Skin epidermis (tissue), 12 donors: ENCODE measurements at regions not wholly inside any gene's neighbourhood (a gene's known extent, or its start where the extent isn't known, plus 50 kb on each side); places are given as distances from the start of the nearest gene placed in this dataset.

Source experiments
- H3K27ac ChIP-seq, 21 experiments: fragments of 200-600 bp; sonication (generic) in 11 of 21; one replicate each; pipeline ENCODE4 v1.5.0; 2020; ENCODE audit warnings: mild to moderate bottlenecking in 3 of 21, inconsistent platforms in 2 of 21, moderate library complexity in 2 of 21
- H3K4me3 ChIP-seq, 7 experiments: fragments of 200-600 bp; sonication (generic) in 2 of 7; one replicate each; pipeline ENCODE4 v1.5.0; 2020; ENCODE audit warnings: inconsistent platforms in 2 of 7, mild to moderate bottlenecking in 2 of 7, moderate library complexity in 1 of 7

- Histone ChIP-seq H3K4me3 (no peak overlapping the region), H3K27ac (peak overlapping the region in 1 of 21 experiments; percentile 42)
Measured at GRCh38 chr2:128425731-128426620, 107.3 kb upstream of the HS6ST1 start.

DNA sequence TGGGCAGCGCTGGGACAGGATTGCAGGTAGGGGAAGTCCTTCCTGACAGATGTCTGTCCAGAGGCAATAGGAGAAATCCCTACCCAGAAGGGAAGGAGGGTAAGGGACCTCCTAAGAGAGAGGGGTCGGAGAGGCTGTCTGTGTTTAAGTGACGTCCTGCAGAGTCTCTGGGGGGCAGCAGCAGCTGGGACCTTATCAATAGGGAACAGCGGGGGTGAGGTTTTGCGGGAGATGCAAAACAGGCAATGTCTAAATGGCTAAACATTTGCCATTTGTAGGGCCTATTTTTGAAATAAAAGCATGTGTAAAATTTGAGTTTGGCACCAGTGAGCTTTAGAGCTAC, 108.7 kb upstream of the HS6ST1 start:
- no peak overlapping the region for H3K4me3 ChIP-seq
- no peak overlapping the region for H3K27ac ChIP-seq

GRCh38 chr2:128428415-128428814, 109.7 kb upstream of the HS6ST1 start:
- Histone ChIP-seq H3K4me3 (no peak overlapping the region), H3K27ac (no peak overlapping the region)

DNA sequence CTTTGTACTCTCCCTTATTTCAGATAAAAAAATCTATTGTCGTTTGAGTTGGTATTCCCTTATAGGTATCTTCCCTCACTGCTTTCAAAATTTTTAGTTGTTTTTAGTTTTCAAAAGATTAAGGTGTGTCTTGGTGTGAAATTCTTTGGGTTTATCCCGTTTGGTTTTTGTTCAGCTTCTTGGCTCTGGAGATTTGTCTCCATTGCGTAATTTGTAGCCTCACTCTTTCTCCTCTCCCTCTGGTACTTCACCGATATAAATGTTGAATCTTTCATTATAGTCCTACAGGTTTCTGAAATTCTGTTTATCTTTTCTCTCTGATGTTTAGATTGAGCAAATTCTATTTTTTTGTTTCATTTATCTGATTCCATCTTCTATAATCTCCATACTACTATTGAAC, 113.8 kb upstream of the HS6ST1 start:
- H3K27ac ChIP-seq: no peak overlapping the region
- no peak overlapping the region for H3K4me3 ChIP-seq

DNA sequence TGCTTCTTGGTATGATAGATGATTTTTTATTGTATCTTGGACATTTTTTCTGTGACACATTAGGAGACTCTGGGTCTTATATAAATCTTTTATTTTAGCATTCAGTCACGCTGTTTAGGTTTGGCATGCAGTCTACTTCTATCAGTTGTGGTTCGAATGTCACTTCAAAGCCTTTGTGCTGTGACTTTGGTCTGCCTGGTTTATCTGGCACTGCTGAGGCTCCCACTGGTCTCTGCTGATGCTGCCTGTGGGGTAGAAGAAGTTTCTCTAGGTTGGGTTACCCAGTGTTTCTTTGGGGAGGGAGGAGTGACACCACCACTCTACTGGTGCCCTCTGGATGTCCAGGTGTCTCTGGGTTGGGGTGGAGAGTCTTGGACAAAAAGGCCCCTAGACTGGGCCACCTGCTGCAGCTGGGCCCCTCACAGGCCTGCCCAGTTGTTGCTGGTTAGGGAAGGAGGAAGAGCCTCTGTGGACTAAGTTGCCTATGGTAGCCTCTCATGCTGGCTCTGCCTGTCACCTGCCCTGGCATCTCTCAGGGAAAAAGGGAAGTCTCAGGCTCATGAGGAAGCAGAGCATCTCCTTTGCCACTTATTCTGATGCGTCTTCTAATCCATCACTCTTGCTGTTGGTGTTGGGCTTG, 115.4 kb upstream of the HS6ST1 start:
- Histone ChIP-seq H3K27ac (no peak overlapping the region), H3K4me3 (no peak overlapping the region)

DNA sequence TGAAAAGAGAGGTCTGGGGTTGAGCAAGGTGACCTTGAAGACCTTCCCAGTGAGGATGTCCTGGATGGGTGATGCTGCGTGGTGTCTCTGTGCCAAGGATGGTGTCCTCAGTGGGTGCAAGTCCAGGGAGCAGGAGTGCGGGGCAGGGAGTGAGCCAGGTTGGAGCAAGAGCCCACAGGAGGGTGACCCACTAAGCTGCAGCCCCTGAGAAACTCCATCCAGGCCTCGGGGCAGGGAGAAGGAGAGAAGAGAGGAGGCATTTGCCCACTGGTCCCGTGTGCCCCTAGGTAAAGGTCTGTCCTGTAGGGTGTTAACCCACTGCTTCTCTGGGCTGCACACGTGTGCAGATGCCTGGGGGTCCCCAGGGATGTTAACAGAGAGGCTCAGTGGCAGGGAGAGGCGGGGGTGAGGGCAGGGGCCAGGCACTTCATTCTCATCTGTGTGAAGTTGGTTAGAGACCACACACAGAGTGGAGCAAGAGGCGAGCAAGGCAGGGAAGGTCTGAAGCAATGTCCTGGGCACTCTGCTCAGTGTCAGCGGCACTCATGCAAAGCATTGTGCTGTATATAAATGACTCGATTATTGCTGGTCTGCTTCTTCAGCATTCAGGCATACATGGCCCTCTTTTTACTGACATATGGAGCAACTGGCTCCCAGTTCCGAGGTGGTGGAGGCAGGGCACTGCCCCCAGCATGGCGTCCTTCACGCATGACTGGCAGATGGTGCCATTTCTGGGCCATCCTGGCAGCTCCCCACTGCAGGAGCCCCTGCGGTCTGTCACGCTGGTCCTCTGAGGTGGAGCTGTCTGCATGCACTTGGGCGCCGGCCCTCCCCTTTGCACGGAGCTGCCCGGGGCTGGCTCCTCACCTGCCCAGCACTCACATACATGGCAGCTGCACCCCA, 117.2 kb upstream of the HS6ST1 start:
- H3K4me3 ChIP-seq: no peak overlapping the region

DNA sequence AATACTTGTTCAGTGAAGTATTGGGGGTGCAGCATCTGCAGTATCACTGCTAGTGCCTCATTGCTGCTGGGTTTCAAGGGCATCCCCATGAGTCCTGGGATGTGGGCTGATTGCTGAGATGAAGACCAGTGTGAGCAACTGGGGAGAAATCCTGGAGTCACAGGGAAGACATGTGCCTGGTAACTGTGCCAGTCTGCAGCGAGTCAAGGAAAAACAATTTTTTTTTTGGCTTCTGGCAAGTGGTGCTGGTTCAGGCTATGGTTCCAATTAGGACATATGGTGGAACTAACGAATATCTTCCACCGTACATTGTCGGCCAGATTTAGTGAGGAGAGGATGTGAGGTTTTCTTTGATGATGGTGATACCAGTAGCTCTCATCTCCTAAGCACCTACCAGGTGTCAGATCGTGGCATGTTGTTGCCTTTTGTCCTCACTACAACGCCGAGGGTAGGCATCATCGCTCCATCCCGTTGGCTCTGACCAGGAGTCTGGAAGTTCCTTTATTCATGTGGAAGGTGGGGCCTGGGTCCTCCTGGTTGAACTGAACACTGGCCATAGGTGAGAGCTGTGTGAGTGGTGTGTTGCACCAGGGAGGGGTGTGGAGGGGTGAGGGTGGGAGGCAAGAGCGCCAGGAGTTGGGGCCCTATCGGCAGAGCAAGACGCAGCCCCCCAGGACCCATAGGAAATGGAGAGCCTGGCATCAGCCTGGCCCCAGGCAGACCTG, 118.0 kb upstream of the HS6ST1 start:
- peak overlapping the region in 3 of 21 experiments; percentile 18 to 38 (median 35) for H3K27ac ChIP-seq

More for the DNA sequence above, 117.2 kb upstream of the HS6ST1 start:
- H3K27ac ChIP-seq: peak overlapping the region in 1 of 21 experiments; percentile 8

DNA sequence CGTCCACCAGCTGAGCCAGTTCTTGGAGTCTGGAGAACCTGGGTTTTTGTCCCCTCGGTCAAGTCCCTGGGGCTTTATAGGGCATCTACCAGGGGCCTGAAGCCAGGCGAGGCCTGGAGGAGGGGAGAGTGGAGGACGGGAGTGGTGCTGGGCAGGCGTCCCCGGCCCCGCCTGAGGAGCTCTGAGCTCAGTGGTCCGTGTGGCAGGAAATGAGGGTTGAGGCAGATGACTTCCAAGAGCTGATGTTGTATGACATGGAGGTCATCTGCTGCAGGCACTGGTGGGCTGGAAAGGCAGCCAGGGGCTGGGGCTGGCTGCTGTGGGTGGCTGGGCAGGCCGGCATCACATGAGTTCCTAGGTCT, 118.5 kb upstream of the HS6ST1 start:
- Histone ChIP-seq H3K4me3 (no peak overlapping the region), H3K27ac (peak overlapping the region in 3 of 21 experiments; percentile 18 to 38 (median 35))

More for the DNA sequence above, 118.0 kb upstream of the HS6ST1 start:
- no peak overlapping the region for H3K4me3 ChIP-seq

- Histone ChIP-seq H3K4me3 (no peak overlapping the region), H3K27ac (peak overlapping the region in 6 of 21 experiments; percentile 23 to 67 (median 48))
Measured at GRCh38 chr2:128438091-128438490, 119.4 kb upstream of the HS6ST1 start.

DNA sequence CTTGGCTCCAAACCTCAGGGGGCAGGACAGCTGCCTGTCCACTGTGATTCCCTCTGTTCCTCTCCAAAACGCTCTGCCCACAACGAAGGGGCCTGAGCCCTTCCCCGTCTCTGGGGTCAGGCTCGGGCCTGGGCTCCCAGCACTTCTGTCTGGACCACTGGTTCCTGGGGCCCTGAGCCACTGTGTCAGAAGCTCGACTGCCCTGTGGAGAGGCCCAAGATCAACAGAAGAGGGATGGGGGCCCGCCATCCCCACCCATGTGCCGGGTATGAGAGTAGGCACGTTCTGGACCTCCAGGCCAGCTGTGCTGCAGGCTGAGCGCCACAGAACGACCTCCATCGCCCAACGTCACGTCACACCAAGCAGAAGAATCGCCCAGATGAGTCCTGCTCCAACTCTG, 119.9 kb upstream of the HS6ST1 start:
- Histone ChIP-seq H3K4me3 (no peak overlapping the region), H3K27ac (peak overlapping the region in 12 of 21 experiments; percentile 5 to 67 (median 51))

DNA sequence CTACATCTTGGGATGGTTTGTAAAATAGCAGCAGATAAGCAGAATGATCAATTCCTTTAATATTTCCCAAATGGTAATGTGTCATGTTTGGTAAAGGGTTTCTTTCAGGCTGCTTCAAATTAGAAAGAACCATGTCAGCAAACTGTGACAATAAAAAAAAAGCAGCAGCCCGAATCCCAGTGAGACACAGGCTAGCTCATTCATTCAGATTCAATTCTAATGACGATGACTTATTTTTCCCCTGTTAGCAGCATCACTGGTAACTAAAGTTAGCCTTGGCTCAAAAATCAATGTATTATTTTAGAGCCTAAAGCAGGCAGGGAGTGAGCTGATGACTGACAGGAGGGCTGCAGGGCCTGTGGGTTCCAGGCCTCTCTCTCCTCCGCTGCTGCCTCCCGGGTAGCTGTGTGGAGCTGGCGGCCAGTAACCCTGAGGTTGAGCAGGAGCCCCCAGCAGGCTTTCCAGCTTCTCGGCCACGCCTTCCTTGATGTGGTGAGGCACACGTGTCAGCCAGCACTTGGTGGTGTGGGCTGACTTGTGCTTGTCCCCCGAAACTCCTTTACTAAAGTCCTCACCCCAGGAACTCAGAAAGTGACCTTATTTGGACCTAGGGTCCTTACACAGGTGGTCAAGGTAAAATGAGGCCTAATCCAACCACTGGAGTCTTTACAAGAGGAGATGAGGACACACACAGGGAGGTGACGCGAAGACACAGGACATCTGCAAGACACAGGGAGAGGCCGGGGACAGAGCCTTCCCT, 120.5 kb upstream of the HS6ST1 start:
- Histone ChIP-seq H3K27ac (peak overlapping the region in 8 of 21 experiments; percentile 5 to 67 (median 28)), H3K4me3 (no peak overlapping the region)

GRCh38 chr2:128439791-128440665, 121.4 kb upstream of the HS6ST1 start:
- Histone ChIP-seq H3K27ac (peak overlapping the region in 1 of 21 experiments; percentile 18), H3K4me3 (no peak overlapping the region)

GRCh38 chr2:128440666-128441340, 122.1 kb upstream of the HS6ST1 start:
- Histone ChIP-seq H3K27ac (peak overlapping the region in 3 of 21 experiments; percentile 12 to 78 (median 30)), H3K4me3 (no peak overlapping the region)

DNA sequence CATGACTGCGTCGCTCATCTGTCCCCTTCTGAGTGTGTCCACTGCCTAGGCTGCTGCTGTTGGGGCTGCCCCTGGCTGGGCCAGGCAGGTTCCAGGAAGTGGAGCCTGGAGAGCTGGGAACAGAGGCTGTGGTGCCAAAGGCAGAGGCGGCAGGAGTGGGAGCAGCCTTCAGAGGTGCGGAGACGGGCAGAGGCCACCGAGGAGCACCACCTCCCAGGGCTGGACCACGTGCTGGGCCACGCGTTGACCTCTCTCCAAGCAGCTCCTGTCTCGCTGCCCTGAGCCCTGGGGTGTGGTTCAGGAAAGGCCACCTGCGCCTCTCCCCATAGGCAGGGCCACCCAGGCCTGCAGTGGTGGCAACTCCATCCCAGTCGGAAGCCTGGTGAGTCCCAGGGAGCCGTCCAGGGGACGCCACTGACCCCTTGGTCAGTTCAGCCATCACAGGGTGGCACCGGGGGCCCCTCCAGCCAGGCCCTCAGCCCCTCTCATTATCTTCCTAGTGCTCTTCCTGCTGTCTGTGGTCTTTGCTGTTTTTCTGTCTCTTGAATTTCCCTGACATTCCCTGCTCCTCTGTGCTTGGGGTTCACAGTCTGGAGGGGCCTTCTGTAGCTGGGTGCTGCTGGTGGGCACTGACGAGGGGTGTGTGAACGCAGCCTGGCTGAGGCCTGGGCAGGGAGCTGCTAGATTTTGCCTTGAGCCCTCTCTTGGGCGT, 122.8 kb upstream of the HS6ST1 start:
- no peak overlapping the region for H3K4me3 ChIP-seq
- H3K27ac ChIP-seq: peak overlapping the region in 7 of 21 experiments; percentile 24 to 78 (median 30)

- H3K27ac ChIP-seq: peak overlapping the region in 7 of 21 experiments; percentile 11 to 78 (median 38)
Measured at GRCh38 chr2:128442053-128442751, 123.5 kb upstream of the HS6ST1 start.

DNA sequence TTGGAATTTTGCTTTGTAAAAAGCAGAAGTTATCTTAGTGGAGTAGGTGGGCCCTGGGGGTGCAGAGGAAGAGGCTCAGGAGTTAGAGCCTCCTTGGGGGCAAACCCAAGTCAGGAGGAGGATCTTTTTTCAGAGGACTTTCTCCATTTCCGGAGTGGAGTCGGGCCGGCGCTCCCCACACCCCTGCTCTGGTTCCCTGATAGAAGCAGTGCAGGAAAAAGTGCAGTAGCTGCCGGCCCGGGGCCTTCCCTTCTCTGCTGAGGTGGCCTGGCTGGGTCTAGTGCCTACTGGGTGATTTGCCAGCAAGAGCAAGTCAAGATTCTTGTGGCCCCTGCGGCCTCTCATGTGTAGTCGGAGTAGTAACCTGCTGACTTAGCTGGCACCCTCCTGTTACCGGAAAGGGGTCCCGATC, 124.2 kb upstream of the HS6ST1 start:
- H3K27ac ChIP-seq: peak overlapping the region in 3 of 21 experiments; percentile 11 to 78 (median 70)
- H3K4me3 ChIP-seq: no peak overlapping the region

More at GRCh38 chr2:128442053-128442751, 123.5 kb upstream of the HS6ST1 start:
- H3K4me3 ChIP-seq: no peak overlapping the region
